ENCODE measurements at regions not wholly inside any gene's neighbourhood (a gene's known extent, or its start where the extent isn't known, plus 50 kb on each side); places are given as distances from the start of the nearest gene placed in this dataset.

DNA sequence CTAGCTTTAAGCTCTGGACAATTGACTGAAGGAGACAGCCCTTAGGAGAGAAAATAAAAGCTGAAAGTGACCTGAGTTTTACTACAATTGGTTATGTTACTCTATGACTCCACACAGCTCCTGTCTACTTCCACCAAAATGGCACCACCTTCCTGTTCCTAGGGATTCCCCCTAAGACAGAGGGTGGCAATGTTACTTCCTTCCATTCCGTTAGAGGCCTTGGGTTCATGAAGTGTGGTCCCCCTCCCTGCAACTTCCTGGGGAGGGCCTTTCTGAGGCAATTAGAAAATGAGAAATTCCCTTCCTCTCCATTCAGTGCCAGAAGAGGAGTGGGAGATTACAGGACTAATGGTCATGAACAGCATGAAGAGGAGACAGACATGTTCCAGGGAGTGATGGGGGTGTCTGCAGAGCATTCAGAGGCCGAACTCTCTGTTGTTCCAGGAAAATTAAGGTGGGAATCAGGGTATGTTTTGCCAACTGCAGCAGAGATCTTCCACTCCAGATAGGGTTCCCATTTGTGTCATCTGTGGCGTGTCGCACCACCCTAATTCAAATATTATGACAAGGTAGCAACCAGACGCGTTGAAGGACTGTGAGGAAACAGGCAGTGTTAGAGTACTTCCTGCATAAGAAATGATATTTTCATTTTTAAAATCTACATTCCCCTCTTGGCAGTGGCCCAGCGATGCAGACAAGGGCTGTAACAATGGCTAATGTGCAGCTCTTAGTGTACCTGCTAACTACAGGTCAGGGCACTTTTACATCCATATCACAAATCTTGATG is 53.1 kb upstream of the TRIM67 start:
- Histone ChIP-seq H3K4me1 (ENCODE audit: control insufficient read depth, insufficient read depth, low read length) (peaks cover 10% of the 10 kb centered on the region), H3K27ac (ENCODE audit: extremely low read depth, low read depth, low read length) (no peak overlapping the region), H3K36me3 (ENCODE audit: control insufficient read depth in 2 of 2, insufficient read depth in 1 of 2, low read length in 2 of 2) (no peaks in the 10 kb centered on the region), H3K9me3 (ENCODE audit: control insufficient read depth, insufficient read depth, low read depth, low read length) (no peaks in the 10 kb centered on the region; the same call in 1 of the 2 replicates), H3K4me3 (ENCODE audit: low read depth, low read length) (no peak overlapping the region)
- ChIA-PET POLR2A (no interaction called here), CTCF (interaction anchor here (0.6 to 1.9 kb wide), 2 partner anchors 18 to 394 kb away, joined by 3 to 4 read pairs; no protein-coding TSS in a partner anchor)
- TF ChIP-seq ZNF785 (tag by site-specific recombination; IDR thresholded peaks at IDR 0.05) (no peak), ZNF341 (tag by site-specific recombination; IDR thresholded peaks at IDR 0.05; ENCODE audit: low read depth) (no peak), ZNF530 (tag by site-specific recombination; IDR thresholded peaks at IDR 0.05; ENCODE audit: low read depth) (peak; percentile 79; the same call in 1 of the 2 replicates), ZIC2 (tag by site-specific recombination; IDR thresholded peaks at IDR 0.05) (no peak)
- TF ChIP-seq, protein P1, sequence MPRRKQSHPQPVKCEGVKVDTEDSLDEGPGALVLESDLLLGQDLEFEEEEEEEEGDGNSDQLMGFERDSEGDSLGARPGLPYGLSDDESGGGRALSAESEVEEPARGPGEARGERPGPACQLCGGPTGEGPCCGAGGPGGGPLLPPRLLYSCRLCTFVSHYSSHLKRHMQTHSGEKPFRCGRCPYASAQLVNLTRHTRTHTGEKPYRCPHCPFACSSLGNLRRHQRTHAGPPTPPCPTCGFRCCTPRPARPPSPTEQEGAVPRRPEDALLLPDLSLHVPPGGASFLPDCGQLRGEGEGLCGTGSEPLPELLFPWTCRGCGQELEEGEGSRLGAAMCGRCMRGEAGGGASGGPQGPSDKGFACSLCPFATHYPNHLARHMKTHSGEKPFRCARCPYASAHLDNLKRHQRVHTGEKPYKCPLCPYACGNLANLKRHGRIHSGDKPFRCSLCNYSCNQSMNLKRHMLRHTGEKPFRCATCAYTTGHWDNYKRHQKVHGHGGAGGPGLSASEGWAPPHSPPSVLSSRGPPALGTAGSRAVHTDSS (tag by site-specific recombination; IDR thresholded peaks at IDR 0.05): no peak

DNA sequence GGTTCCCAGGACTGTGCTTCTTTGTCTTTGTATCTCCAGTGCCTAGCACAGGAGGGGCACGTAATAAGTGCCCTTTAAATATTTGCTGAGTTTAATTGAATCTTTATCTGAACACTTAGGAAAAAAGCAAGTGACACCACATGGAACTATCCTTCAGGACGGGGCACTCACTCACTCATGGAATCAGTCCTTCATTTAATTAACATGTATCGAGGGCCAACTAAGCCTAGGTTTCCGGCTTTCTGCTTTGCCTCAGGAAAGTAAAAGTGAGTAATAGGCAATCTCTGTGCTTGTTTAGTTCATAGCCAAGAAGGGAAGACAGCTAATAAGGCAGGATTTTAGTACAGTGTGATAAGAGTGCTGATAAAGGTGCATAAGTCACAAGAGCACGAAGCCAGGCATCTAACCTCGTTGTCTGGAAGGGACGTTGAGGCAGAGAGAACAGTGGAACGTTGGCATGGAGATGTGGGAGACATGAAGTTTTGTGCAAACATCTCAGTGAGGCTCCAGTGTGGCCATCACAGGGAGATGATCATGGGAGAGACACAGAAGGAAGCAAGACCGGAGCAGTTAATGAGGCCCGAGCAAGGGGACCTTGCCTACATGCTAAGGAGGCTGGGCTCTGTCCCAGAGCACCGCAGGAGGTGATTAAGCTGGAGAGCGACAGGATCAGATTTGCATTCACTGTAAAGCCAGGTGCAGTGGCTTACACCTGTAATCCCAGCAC is 54.1 kb upstream of the TRIM67 start:
- no peaks in the 10 kb centered on the region; the same call in 1 of the 2 replicates for H3K9me3 ChIP-seq (ENCODE audit: control insufficient read depth, insufficient read depth, low read depth, low read length)
- ChIA-PET CTCF (interaction anchor here (0.6 to 1.4 kb wide), 4 partner anchors 13 to 393 kb away, joined by 3 to 4 read pairs (median 3); no protein-coding TSS in a partner anchor), POLR2A (no interaction called here)
- TF ChIP-seq, protein P2, sequence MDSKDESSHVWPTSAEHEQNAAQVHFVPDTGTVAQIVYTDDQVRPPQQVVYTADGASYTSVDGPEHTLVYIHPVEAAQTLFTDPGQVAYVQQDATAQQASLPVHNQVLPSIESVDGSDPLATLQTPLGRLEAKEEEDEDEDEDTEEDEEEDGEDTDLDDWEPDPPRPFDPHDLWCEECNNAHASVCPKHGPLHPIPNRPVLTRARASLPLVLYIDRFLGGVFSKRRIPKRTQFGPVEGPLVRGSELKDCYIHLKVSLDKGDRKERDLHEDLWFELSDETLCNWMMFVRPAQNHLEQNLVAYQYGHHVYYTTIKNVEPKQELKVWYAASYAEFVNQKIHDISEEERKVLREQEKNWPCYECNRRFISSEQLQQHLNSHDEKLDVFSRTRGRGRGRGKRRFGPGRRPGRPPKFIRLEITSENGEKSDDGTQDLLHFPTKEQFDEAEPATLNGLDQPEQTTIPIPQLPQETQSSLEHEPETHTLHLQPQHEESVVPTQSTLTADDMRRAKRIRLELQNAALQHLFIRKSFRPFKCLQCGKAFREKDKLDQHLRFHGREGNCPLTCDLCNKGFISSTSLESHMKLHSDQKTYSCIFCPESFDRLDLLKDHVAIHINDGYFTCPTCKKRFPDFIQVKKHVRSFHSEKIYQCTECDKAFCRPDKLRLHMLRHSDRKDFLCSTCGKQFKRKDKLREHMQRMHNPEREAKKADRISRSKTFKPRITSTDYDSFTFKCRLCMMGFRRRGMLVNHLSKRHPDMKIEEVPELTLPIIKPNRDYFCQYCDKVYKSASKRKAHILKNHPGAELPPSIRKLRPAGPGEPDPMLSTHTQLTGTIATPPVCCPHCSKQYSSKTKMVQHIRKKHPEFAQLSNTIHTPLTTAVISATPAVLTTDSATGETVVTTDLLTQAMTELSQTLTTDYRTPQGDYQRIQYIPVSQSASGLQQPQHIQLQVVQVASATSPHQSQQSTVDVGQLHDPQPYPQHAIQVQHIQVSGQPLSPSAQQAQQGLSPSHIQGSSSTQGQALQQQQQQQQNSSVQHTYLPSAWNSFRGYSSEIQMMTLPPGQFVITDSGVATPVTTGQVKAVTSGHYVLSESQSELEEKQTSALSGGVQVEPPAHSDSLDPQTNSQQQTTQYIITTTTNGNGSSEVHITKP (tag by site-specific recombination; IDR thresholded peaks at IDR 0.05): 0 out of 2 replicates have a peak, but pooled peaks have one; percentile 29
- no peak for TF ChIP-seq ZNF510 (tag by site-specific recombination; IDR thresholded peaks at IDR 0.05; ENCODE audit: insufficient replicate concordance)
- TF ChIP-seq ZNF561 (tag by site-specific recombination; IDR thresholded peaks at IDR 0.05; ENCODE audit: borderline replicate concordance): no peak
- peak; percentile 72 for TF ChIP-seq ZNF335 (tag by site-specific recombination; conservative IDR thresholded peaks at IDR 0.05)
- TF ChIP-seq, protein P3, sequence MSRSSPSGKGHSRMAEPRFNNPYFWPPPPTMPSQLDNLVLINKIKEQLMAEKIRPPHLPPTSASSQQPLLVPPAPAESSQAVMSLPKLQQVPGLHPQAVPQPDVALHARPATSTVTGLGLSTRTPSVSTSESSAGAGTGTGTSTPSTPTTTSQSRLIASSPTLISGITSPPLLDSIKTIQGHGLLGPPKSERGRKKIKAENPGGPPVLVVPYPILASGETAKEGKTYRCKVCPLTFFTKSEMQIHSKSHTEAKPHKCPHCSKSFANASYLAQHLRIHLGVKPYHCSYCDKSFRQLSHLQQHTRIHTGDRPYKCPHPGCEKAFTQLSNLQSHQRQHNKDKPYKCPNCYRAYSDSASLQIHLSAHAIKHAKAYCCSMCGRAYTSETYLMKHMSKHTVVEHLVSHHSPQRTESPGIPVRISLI (tag by site-specific recombination; IDR thresholded peaks at IDR 0.05): no peak
- no peak for TF ChIP-seq FEZF1 (tag by site-specific recombination; IDR thresholded peaks at IDR 0.05)
- TF ChIP-seq, protein P4, sequence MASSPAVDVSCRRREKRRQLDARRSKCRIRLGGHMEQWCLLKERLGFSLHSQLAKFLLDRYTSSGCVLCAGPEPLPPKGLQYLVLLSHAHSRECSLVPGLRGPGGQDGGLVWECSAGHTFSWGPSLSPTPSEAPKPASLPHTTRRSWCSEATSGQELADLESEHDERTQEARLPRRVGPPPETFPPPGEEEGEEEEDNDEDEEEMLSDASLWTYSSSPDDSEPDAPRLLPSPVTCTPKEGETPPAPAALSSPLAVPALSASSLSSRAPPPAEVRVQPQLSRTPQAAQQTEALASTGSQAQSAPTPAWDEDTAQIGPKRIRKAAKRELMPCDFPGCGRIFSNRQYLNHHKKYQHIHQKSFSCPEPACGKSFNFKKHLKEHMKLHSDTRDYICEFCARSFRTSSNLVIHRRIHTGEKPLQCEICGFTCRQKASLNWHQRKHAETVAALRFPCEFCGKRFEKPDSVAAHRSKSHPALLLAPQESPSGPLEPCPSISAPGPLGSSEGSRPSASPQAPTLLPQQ (tag by site-specific recombination; IDR thresholded peaks at IDR 0.05): 0 out of 2 replicates have a peak, but pooled peaks have one; percentile 46
- peak; percentile 57 for TF ChIP-seq GLIS1 (tag by site-specific recombination; IDR thresholded peaks at IDR 0.05)
- TF ChIP-seq ZIC2 (tag by site-specific recombination; IDR thresholded peaks at IDR 0.05): 0 out of 2 replicates have a peak, but pooled peaks have one; percentile 20
- TF ChIP-seq ZBTB17 (tag by site-specific recombination; IDR thresholded peaks at IDR 0.05): peak; percentile 59
- TF ChIP-seq, protein P5, sequence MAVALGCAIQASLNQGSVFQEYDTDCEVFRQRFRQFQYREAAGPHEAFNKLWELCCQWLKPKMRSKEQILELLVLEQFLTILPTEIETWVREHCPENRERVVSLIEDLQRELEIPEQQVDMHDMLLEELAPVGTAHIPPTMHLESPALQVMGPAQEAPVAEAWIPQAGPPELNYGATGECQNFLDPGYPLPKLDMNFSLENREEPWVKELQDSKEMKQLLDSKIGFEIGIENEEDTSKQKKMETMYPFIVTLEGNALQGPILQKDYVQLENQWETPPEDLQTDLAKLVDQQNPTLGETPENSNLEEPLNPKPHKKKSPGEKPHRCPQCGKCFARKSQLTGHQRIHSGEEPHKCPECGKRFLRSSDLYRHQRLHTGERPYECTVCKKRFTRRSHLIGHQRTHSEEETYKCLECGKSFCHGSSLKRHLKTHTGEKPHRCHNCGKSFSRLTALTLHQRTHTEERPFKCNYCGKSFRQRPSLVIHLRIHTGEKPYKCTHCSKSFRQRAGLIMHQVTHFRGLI (tag by site-specific recombination; IDR thresholded peaks at IDR 0.05): peak; percentile 54; the same call in 1 of the 2 replicates
- peak; percentile 88 for TF ChIP-seq ZNF664 (tag by site-specific recombination; IDR thresholded peaks at IDR 0.05)
- TF ChIP-seq ZNF473 (tag by site-specific recombination; IDR thresholded peaks at IDR 0.05): 0 out of 2 replicates have a peak, but pooled peaks have one; percentile 32
- TF ChIP-seq, protein P6, sequence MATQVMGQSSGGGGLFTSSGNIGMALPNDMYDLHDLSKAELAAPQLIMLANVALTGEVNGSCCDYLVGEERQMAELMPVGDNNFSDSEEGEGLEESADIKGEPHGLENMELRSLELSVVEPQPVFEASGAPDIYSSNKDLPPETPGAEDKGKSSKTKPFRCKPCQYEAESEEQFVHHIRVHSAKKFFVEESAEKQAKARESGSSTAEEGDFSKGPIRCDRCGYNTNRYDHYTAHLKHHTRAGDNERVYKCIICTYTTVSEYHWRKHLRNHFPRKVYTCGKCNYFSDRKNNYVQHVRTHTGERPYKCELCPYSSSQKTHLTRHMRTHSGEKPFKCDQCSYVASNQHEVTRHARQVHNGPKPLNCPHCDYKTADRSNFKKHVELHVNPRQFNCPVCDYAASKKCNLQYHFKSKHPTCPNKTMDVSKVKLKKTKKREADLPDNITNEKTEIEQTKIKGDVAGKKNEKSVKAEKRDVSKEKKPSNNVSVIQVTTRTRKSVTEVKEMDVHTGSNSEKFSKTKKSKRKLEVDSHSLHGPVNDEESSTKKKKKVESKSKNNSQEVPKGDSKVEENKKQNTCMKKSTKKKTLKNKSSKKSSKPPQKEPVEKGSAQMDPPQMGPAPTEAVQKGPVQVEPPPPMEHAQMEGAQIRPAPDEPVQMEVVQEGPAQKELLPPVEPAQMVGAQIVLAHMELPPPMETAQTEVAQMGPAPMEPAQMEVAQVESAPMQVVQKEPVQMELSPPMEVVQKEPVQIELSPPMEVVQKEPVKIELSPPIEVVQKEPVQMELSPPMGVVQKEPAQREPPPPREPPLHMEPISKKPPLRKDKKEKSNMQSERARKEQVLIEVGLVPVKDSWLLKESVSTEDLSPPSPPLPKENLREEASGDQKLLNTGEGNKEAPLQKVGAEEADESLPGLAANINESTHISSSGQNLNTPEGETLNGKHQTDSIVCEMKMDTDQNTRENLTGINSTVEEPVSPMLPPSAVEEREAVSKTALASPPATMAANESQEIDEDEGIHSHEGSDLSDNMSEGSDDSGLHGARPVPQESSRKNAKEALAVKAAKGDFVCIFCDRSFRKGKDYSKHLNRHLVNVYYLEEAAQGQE (tag by site-specific recombination; IDR thresholded peaks at IDR 0.05): peak; percentile 90

More for the DNA sequence above, 54.1 kb upstream of the TRIM67 start:
- Histone ChIP-seq H3K4me1 (ENCODE audit: control insufficient read depth, insufficient read depth, low read length) (peaks cover 10% of the 10 kb centered on the region), H3K36me3 (ENCODE audit: control insufficient read depth in 2 of 2, insufficient read depth in 1 of 2, low read length in 2 of 2) (no peaks in the 10 kb centered on the region), H3K4me3 (ENCODE audit: low read depth, low read length) (no peak overlapping the region), H3K27ac (ENCODE audit: extremely low read depth, low read depth, low read length) (no peak overlapping the region)

Data from HEK293 (cell line).